ENCODE measurements at regions not wholly inside any gene's neighbourhood (a gene's known extent, or its start where the extent isn't known, plus 50 kb on each side); places are given as distances from the start of the nearest gene placed in this dataset.

DNA sequence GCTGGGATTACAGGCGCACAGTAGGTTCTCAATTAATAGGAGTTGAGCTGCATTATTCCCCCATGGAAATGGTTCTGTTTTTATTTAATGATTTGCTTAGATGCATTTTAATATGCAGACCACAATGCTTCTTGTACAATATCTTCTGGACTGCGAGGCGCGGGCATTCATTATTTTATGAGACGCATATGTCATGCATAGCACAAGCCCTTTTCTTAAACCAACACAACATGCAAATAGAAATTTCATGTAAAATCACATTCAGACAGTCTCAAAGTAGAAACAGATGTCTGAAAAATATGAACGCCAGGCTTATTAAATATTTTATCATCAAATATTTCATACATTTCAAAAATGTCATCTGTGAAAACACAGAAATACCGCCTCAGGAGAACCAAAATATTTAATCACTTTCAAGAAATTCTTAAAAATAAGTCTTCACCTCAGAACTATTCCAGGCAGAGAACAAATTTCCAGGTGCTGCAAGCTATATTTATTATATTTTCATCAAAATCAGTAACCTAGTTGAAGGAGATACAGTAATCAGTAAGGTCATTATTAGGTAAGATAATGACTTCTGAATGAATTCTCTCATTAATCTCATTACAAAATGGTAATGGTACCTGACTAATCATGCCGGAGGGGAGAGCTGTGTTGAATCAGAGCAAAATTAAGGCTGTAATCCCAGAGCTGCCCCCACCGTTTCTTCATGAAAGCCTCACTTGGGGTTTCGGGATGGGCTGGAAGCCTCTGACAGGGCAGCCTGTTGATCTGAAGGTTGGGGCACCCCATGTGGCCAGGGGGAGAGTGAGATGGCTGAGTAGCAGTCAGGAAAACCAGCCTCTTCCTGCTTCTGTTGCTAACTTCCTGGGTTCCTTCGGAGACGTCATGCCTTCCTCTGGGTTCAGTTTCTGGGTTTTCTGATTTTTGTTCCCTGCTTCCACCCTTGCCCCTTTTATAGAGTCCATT lies 133.9 kb upstream of the ZNF618 start:
- no peaks in the 10 kb centered on the region for H3K79me2 ChIP-seq (ENCODE audit: insufficient read depth, low read length)
- peaks cover 4% of the 10 kb centered on the region for H3K4me1 ChIP-seq (ENCODE audit: insufficient read depth, low read length)
- no peak for TF ChIP-seq CTCF (IDR thresholded peaks at IDR 0.05; ENCODE audit: extremely low read depth, low read depth, low read length)
- no peak overlapping the region for H3K27ac ChIP-seq (ENCODE audit: low read depth, low read length)
- H3K27me3 ChIP-seq (ENCODE audit: insufficient read depth, low read length): peaks cover 49% of the 10 kb centered on the region
- no peak for DNase-seq (ENCODE audit: insufficient read length, low spot score, missing footprints)
- no peak overlapping the region for H3K4me3 ChIP-seq (ENCODE audit: insufficient read depth, low read length)
- H3K9me3 ChIP-seq (ENCODE audit: low read depth, low read length): no peaks in the 10 kb centered on the region
- H3K36me3 ChIP-seq (ENCODE audit: insufficient read depth, low read length): no peaks in the 10 kb centered on the region
- no peaks in the 10 kb centered on the region for H4K20me1 ChIP-seq (ENCODE audit: insufficient read depth, low read length)
- H3K4me2 ChIP-seq (ENCODE audit: insufficient read depth, low read length): no peak overlapping the region
- no peak overlapping the region for H2AFZ ChIP-seq (ENCODE audit: low read length)

DNA sequence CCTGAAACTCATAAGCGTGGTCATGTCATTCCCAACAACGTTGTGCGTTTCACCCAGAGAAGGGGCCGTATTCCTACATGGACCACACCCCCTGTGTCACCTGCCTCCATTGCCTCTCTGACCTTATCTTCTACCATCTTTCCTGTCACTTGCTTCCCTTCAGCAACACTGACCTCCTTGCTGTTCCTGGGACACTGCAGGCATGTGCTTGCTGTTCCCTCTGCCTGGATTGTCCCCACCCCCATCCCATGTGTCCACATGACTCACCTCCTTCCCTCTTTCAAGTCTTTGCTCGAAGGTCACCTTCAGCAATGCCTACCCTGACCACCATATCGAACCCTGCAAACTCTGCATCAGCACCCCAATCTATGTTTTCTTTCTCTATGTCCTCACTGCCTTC lies 133.2 kb upstream of the ZNF618 start:
- H3K4me2 ChIP-seq (ENCODE audit: insufficient read depth, low read length): no peak overlapping the region
- peak; percentile 65 for DNase-seq (ENCODE audit: insufficient read length, low spot score, missing footprints)
- H3K9me3 ChIP-seq (ENCODE audit: low read depth, low read length): no peaks in the 10 kb centered on the region
- H3K27me3 ChIP-seq (ENCODE audit: insufficient read depth, low read length): peaks cover 50% of the 10 kb centered on the region
- TF ChIP-seq CTCF (IDR thresholded peaks at IDR 0.05; ENCODE audit: extremely low read depth, low read depth, low read length): no peak
- no peaks in the 10 kb centered on the region for H4K20me1 ChIP-seq (ENCODE audit: insufficient read depth, low read length)
- H3K36me3 ChIP-seq (ENCODE audit: insufficient read depth, low read length): no peaks in the 10 kb centered on the region
- no peak overlapping the region for H2AFZ ChIP-seq (ENCODE audit: low read length)
- H3K79me2 ChIP-seq (ENCODE audit: insufficient read depth, low read length): no peaks in the 10 kb centered on the region
- peaks cover 4% of the 10 kb centered on the region for H3K4me1 ChIP-seq (ENCODE audit: insufficient read depth, low read length)
- H3K27ac ChIP-seq (ENCODE audit: low read depth, low read length): no peak overlapping the region
- H3K4me3 ChIP-seq (ENCODE audit: insufficient read depth, low read length): no peak overlapping the region

DNA sequence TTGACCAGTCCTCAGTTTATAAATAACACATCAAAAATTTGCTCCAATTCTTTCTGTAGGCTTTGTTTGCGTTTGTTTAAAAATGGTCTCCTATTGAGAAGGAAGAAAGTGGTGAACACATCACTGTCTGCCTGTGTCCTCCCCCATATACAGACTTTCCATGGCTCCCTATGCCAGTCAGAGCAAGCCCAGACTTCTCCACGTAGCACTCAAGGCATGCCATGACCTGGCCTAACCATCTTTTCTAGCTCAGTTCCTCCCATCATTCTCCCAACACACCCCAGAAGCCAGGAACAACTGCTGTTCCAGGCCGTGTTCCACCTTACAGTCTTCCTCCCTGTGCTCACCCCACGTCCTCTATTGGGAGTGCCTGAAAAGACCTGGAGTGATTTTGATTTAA lies 129.6 kb upstream of the ZNF618 start:
- no peak overlapping the region for H3K4me3 ChIP-seq (ENCODE audit: insufficient read depth, low read length)
- H3K9me3 ChIP-seq (ENCODE audit: low read depth, low read length): no peaks in the 10 kb centered on the region
- H4K20me1 ChIP-seq (ENCODE audit: insufficient read depth, low read length): no peaks in the 10 kb centered on the region
- no peaks in the 10 kb centered on the region for H3K79me2 ChIP-seq (ENCODE audit: insufficient read depth, low read length)
- no peaks in the 10 kb centered on the region for H3K4me1 ChIP-seq (ENCODE audit: insufficient read depth, low read length)
- H2AFZ ChIP-seq (ENCODE audit: low read length): no peak overlapping the region
- H3K27me3 ChIP-seq (ENCODE audit: insufficient read depth, low read length): peaks cover 73% of the 10 kb centered on the region
- DNase-seq (ENCODE audit: insufficient read length, low spot score, missing footprints): no peak
- no peak for TF ChIP-seq CTCF (IDR thresholded peaks at IDR 0.05; ENCODE audit: extremely low read depth, low read depth, low read length)
- no peak overlapping the region for H3K27ac ChIP-seq (ENCODE audit: low read depth, low read length)
- H3K36me3 ChIP-seq (ENCODE audit: insufficient read depth, low read length): no peaks in the 10 kb centered on the region
- no peak overlapping the region for H3K4me2 ChIP-seq (ENCODE audit: insufficient read depth, low read length)

DNA sequence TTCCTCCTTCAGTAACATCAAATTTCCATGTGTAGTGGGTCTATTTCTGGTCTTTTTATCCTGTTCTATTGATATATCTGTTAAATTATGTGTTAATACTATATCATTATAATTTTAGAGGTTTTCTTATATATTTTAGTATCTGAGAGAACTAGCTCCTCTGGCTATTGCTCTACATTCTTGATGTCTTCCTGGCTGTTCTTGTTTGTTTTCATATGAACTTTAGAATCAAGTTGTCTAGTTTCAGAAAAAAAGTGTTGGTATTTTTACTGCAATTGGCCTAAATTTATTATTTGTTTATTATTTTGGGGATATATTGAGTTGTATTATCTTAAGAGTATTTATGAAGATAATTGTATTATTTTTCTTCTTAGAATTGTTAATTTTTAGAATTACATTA lies 128.0 kb upstream of the ZNF618 start:
- no peaks in the 10 kb centered on the region for H3K79me2 ChIP-seq (ENCODE audit: insufficient read depth, low read length)
- H3K27ac ChIP-seq (ENCODE audit: low read depth, low read length): no peak overlapping the region
- peaks cover 75% of the 10 kb centered on the region for H3K27me3 ChIP-seq (ENCODE audit: insufficient read depth, low read length)
- no peak overlapping the region for H2AFZ ChIP-seq (ENCODE audit: low read length)
- H3K4me2 ChIP-seq (ENCODE audit: insufficient read depth, low read length): no peak overlapping the region
- DNase-seq (ENCODE audit: insufficient read length, low spot score, missing footprints): no peak
- H4K20me1 ChIP-seq (ENCODE audit: insufficient read depth, low read length): no peaks in the 10 kb centered on the region
- no peak overlapping the region for H3K4me3 ChIP-seq (ENCODE audit: insufficient read depth, low read length)
- H3K9me3 ChIP-seq (ENCODE audit: low read depth, low read length): no peaks in the 10 kb centered on the region
- no peaks in the 10 kb centered on the region for H3K4me1 ChIP-seq (ENCODE audit: insufficient read depth, low read length)
- no peak for TF ChIP-seq CTCF (IDR thresholded peaks at IDR 0.05; ENCODE audit: extremely low read depth, low read depth, low read length)
- no peaks in the 10 kb centered on the region for H3K36me3 ChIP-seq (ENCODE audit: insufficient read depth, low read length)

All from osteoblast (primary cell).